D721Med (cell line): ENCODE measurements at regions not wholly inside any gene's neighbourhood (a gene's known extent, or its start where the extent isn't known, plus 50 kb on each side); places are given as distances from the start of the nearest gene placed in this dataset.
"Not testable (repeated sequence)": the region's sequence is repeated elsewhere in the genome, so short reads cannot be mapped to it uniquely, and the experiment has no call there.

Experiments used
- DNase-seq: peaks from one replicate; pipeline ENCODE4 v3.0.0; 2011; ENCODE audit warnings: low spot score; ENCODE audit not compliant: insufficient read length
- FAIRE-seq: peaks from 2 replicates; lab custom pipeline; 2011; peaks lifted over from hg19 to GRCh38; lab: Jason Lieb, UNC
- TF ChIP-seq, protein P1 (sequence below): IDR thresholded peaks from 2 replicates; pipeline ENCODE4 v1.5.1; 2012; ENCODE audit warnings: mild to moderate bottlenecking, control low read depth; ENCODE audit not compliant: insufficient read depth; ENCODE audit errors: missing control alignments

DNA sequence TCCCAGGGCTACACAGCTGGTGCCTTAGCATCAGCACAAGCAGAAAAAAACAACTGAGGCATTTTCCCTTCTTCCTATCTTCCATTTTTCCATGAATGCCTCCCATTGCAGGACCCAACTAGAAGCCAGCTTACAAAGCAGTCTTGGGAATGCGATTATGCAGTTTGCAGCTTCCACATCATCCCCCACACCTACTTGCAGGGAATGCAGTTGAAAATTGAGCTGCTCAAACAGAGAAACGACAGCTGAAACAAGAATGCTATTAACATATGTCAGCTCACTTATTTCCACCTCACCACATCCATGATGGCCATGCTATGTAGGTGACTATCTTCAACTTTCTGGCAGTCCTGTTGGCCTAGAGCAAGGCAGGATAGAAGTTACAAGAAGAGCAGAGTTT is 150.6 kb upstream of the KCTD3 start:
- TF ChIP-seq, protein P1, sequence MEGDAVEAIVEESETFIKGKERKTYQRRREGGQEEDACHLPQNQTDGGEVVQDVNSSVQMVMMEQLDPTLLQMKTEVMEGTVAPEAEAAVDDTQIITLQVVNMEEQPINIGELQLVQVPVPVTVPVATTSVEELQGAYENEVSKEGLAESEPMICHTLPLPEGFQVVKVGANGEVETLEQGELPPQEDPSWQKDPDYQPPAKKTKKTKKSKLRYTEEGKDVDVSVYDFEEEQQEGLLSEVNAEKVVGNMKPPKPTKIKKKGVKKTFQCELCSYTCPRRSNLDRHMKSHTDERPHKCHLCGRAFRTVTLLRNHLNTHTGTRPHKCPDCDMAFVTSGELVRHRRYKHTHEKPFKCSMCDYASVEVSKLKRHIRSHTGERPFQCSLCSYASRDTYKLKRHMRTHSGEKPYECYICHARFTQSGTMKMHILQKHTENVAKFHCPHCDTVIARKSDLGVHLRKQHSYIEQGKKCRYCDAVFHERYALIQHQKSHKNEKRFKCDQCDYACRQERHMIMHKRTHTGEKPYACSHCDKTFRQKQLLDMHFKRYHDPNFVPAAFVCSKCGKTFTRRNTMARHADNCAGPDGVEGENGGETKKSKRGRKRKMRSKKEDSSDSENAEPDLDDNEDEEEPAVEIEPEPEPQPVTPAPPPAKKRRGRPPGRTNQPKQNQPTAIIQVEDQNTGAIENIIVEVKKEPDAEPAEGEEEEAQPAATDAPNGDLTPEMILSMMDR = no peak
- DNase-seq (no peak), FAIRE-seq (peak; percentile 75)

DNA sequence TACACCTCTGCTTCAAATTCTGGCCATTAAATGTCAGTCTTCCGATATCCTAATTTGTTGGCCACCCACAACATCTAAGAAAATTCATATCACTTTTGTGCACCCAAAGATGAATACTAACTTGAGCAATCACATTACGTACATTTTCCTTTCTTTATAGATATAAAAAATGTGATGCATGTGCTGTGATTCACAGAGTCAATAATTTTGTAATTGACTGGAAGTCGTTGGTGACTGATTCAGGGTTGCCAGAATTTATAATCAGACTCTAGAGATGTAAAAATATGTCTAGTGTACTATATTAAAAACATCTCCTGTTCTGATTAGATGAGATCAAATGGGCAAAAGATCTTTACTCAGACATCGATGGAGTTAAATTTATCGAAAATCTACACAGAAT is 150.0 kb upstream of the KCTD3 start:
- TF ChIP-seq, protein P1 = no peak
- DNase-seq (no peak), FAIRE-seq (peak; percentile 80)

DNA sequence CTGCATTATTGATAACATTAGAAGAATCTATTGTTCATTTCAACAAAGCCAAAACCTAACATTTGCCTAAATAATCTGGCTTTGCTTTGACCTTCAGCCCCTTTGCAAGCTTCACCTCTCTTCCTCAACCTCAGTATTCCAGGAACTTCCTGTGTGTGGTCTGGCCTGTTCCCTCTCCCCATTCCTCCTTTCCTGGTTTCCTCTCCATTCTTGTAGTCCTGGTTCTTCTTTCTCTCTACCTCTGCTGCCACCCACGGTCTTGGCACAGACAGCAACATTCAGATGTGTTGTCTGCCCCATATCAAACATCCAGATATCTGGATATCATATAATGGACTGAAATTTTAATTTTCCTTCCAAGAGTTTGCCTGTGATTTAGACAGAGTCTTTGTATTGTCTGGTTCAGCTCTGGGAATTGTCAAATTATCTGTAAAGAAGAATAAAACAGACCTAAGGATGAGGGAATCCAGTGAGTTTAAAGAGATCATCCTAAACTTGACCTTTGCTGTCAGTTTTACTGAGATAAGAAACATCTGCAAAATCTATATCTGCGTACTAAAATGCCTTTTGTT is 148.1 kb upstream of the KCTD3 start:
- DNase-seq (no peak), FAIRE-seq (peak; percentile 73)
- TF ChIP-seq, protein P1 = no peak

DNA sequence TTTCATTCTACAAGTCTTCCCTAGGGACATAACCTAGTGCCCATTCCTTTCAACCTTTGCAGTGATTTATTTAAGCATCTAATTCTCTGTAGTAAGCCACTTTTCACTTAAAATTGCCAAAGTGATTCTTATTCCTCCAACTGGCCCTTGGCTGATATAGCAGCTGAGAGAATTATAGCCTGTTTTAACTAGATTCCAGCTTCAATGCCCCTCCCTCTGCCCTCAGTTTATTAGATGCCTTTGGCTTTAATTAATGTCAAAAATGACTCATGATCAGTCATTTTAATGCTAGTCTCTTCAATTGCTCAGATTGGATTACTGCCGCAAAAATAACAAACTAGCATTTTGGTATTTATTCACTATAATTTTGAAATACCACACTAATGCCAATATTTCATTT is 145.4 kb upstream of the KCTD3 start:
- TF ChIP-seq, protein P1 = no peak
- FAIRE-seq = peak; percentile 44
- DNase-seq = no peak

DNA sequence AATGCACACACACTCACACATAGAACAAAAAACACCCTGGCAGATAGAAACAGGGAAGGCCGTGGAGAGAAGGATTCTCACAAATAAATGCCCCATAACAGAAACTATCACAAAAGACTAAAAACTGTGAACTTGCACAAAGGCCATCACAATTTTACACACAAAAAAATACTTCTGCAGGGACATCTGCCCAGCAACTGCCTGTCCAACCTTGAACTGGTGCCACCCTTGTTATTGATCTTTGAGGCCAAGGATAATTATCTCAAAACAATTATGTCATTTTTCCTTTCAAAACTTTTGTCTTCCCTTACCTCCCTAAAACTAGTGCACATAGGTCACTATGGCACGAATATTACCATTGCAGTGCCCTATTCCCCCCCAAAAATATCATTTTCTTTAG is 143.8 kb upstream of the KCTD3 start:
- no peak for FAIRE-seq
- TF ChIP-seq, protein P1 = no peak
- DNase-seq = no peak

DNA sequence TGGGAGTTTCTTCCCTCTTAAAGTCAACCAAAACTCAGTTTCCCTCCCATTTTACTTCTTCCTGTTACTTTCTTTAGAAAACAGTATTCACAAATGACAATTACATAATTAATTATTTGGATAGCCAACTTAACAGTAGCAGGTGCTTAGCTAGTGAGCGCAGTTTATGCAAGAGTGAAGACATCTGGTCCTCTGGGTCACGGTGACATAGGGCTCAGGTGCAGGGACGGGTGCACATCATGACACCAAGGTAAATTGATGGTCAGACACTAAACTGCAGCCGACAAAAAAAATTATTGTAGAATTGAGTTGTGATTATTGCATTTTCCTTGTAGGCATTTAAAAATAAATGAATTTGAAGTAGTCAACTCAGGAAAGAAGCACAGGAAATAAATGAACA is 142.0 kb upstream of the KCTD3 start:
- DNase-seq = no peak
- FAIRE-seq = peak; percentile 55
- TF ChIP-seq, protein P1 = no peak

DNA sequence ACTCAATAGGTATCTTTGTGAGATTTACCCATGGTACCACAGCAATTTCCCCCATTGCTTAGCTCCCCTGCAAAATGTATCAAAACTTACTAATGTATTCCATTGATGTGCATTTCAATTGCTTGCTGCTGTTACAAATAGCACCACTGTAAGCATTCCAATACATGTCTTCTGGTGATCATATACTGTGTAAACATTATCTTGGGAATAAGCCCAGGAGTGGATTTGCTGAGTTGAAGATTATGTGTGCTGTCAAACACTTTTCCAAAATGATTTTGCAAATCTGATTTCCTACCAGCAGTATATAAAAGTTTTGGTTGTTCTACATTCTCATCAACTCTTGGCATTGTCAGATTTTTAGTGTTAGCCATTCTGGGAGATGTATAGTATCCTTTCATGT is 141.0 kb upstream of the KCTD3 start:
- no peak for DNase-seq
- TF ChIP-seq, protein P1 = no peak

DNA sequence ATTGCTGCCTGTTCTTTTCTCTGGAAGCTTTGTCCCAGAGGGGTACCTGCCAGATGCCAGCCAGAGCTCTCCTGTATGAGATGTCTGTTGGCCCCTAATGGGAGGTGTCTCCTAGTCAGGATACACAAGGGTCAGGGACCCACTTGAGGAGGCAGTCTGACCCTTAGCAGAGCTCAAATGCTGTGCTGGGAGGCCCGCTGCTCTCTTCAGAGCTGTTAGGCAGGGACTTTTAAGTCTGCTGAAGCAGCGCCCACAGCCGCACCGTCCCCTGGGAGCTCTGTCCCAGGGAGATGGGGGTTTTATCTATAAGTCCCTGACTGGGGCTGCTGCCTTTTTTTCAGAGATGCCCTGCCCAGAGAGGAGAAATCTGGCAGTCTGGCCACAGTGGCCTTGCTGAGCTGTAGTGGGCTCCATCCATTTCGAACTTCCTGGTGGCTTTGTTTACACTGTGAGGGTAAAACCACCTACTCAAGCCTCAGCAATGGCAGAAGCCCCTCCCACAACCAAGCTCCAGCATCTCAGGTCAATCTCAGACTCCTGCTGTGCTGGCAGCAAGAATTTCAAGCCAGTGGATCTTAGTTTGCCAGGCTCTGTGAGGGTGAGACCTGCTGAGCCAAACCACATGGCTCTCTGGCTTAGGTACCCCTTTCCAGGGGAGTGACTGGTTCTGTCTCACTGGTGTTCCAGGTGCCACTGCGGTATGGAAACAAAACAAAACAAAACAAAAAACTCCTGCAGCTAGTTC is 134.4 kb upstream of the KCTD3 start:
- not testable (repeated sequence) for DNase-seq, FAIRE-seq

More for the DNA sequence above, 141.0 kb upstream of the KCTD3 start:
- peak; percentile 72 for FAIRE-seq
